ENCODE measurements at regions not wholly inside any gene's neighbourhood (a gene's known extent, or its start where the extent isn't known, plus 50 kb on each side); places are given as distances from the start of the nearest gene placed in this dataset.
"Not testable (repeated sequence)": the region's sequence is repeated elsewhere in the genome, so short reads cannot be mapped to it uniquely, and the experiment has no call there.

- DNase-seq (ENCODE audit: low spot score) = no peak
These were observed 1391.4 kb downstream of the UQCRFS1 start for GRCh38 chr19:27821418-27822018.

- no peak for DNase-seq (ENCODE audit: low spot score)
These were observed 1397.0 kb downstream of the UQCRFS1 start for GRCh38 chr19:27815985-27816384.

GRCh38 chr19:27814834-27815233, 1398.1 kb downstream of the UQCRFS1 start:
- not testable (repeated sequence) for DNase-seq (ENCODE audit: low spot score)

GRCh38 chr19:27814274-27814673, 1398.7 kb downstream of the UQCRFS1 start:
- not testable (repeated sequence) for DNase-seq (ENCODE audit: low spot score)

GRCh38 chr19:27806471-27807070, 1406.4 kb downstream of the UQCRFS1 start:
- DNase-seq (ENCODE audit: low spot score) = no peak

- no peak for DNase-seq (ENCODE audit: low spot score)
These were observed 1407.1 kb downstream of the UQCRFS1 start for GRCh38 chr19:27805848-27806247.

- DNase-seq (ENCODE audit: low spot score) = not testable (repeated sequence)
These were observed 1410.7 kb downstream of the UQCRFS1 start for GRCh38 chr19:27802293-27802692.

- no peak for DNase-seq (ENCODE audit: low spot score)
These were observed 1416.4 kb downstream of the UQCRFS1 start for GRCh38 chr19:27796540-27796939.

DNA sequence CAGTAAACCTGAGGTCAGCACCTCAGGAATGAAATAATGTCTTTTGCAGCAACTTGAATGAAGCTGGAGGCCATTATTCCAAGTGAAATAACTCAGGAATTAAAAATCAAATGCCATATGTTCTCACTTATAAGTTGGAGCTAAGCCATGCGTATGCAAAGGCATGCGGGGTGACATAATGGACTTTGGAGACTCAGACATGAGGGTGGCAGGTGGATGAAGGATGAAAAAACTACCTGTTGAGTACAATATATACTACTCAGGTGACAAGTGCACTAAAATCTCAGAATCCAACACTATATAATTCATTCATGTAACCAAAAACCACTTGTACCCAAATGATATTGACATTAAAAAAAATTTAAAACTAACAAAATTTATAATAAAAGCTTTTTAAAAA, 1416.9 kb downstream of the UQCRFS1 start:
- no peak for DNase-seq (ENCODE audit: low spot score)

DNA sequence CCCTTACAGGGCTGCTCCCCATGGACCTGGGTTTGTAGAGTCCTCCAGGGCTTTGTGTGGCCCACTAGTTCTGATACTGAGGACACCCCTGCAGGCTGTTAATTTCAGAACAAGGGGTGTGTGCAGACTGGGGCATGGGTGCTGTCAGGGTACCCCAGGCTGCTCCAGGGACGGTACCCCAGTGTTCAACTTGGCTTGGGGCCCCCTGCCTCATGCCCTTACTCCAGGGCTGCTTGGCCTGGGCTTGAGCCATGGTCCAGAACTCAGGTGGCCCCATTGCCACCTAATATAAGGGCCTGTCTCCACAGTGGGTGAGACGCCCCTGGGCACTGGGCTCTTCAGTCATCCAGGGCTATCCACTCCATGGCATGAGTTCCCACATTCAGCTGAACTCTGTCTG, 1417.6 kb downstream of the UQCRFS1 start:
- DNase-seq (ENCODE audit: low spot score) = no peak

DNA sequence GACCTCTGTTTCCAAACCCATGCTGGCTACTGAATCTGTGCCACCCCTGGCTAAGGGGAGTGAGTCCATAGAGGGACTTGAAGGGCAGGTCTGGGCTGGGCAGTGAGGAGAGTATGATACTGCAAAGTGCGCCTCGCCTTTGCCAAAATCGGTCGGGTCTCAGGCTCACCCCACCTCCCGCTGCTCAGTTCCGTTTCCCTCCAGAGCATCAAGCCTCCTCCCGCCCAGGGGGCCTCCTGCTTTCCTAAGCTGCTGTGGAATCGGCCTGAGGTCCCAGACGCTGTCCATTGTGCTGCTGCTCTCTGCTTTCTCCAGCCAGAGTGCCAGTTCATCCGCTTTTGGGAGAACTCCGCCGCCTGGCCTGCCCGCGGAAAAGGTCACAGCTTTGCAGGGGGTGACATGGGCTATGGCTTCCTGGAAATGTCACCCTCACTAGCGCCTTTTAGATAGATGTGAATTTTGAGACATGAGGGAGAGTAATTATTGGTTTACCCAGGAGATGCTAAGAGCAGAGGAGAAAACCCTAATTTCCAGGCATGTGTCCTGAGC, 1418.4 kb downstream of the UQCRFS1 start:
- no peak for DNase-seq (ENCODE audit: low spot score)

GRCh38 chr19:27793644-27794493, 1419.1 kb downstream of the UQCRFS1 start:
- DNase-seq (ENCODE audit: low spot score) = no peak

DNA sequence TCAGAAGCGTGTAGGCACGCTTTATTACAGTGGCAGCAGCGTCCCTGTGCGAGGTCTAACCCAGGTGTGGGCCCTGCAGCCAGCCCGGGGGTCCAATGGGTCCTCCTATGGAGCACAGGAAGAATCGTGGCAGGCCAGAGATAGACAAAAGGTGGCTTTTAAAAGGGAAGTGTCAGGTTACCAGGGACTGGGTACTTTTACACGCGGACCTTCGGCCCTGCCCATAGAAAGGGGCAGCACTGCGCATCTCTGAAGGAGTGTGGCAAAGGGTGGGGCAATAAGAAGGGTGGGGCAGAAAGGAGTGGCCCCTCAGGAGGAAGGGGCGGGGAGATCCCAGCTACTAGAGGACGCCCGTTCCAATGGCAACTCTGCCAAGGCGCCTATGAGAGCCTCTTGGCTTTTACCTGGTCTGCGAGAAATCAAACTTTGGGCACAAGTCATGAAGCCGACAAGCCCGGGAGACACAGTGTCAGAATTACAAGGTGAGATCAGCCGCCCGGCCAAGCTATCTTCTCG, 1419.8 kb downstream of the UQCRFS1 start:
- no peak for DNase-seq (ENCODE audit: low spot score)

DNA sequence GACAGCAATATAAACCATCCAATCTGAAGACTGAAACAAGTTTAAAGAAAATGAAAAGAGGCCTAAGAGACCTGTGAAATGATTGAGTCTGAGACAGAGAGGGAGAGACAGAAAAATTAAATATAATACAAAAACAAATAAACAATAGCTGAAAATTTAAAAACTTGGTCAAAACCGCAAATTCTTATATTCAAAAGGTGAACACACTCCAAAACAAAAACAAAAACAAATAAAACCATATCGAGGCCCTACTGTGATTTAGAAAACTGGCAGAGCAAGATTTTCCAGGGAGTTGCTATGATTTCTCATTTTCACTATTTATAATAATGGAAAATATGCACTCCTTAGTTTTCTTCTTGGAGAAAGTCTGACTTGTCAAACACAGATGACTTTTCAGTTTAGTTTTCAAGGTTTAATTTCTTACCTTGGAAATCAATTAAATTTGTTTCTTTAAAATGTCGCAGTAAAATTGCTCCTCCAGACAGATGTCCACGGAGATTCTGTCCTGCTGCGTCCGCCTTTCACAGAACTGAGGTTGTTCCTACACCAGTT, 1420.3 kb downstream of the UQCRFS1 start:
- DNase-seq (ENCODE audit: low spot score) = no peak

GRCh38 chr19:27780367-27781075, 1432.4 kb downstream of the UQCRFS1 start:
- DNase-seq (ENCODE audit: low spot score) = no peak

DNA sequence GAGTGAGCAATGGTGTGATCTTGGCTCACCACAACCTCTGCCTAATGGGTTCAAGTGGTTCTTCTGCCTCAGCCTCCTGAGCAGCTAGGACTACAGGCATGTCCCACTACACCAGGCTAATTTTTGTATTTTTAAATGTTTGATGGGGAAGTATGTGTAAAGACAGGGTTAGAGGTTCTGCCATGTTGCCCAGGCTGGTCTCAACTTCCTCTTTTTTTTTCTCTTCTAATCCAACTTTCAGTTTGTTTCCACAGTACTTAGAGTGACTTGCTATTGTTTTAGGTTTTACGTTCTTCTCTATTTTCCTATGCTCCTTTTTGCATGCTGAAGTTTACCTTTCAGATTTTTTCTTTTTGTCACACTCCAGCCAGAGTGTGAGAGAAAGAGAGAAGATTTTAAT, 1433.0 kb downstream of the UQCRFS1 start:
- DNase-seq (ENCODE audit: low spot score) = no peak

DNA sequence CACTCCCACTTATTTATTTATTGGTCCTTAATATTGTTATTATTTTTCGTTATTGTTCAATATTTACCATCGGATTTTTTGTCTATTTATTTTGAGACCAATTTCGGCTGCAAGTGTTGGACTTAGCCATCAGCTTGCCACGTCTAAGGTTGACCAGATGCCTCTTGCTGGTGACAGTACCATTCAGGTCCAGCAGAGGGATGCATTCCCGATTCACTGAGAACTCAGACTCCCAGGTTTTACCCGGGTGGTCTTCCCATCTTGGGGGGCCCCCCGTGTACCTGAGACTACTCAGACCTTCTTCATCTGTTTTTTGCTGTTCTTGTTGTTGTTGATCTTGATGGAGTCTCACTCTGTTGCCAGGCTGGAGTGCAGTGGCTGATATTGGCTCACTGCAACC, 1435.2 kb downstream of the UQCRFS1 start:
- DNase-seq (ENCODE audit: low spot score) = no peak

- no peak for DNase-seq (ENCODE audit: low spot score)
These were observed 1435.7 kb downstream of the UQCRFS1 start for GRCh38 chr19:27777242-27777641.

DNA sequence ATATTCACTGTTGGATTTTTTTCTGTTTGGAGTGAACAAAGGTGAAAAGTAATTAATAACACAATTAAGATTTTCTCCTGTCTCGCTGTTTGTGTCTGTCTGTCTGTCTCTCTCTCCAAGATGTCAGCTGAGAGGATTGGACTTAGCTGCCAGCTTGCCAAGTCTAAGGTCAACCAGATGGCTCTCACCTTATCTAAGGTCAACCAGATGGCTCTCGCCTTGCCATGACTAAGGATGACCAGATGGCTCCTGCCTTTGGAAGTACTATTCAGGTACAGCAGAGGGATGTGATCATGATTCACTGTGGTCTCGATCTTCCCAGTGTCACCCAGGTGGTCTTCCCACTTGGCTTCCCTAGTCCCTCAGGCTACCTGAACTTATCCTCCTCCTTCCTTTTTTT, 1436.4 kb downstream of the UQCRFS1 start:
- DNase-seq (ENCODE audit: low spot score) = no peak

DNA sequence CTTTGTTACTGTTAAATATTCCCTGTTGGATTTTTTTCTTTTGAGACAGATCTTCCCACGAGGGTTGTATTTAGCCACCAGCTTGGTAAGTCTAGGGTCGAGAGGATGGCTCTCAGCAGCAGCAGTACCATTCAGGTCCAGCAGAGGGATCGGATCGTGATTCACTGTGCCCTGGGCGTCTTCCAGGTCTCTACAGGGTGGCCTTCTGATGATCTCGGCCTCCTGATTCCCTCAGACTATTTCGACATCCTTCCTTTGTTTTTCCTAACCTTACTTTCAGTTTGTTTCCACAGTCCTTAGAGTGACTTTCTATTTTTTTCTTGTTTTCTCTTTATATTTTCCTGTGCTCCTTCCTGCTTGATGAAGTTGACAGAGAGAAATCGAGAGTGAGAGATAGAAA, 1436.9 kb downstream of the UQCRFS1 start:
- peak; percentile 8 for DNase-seq (ENCODE audit: low spot score)

GRCh38 chr19:27775395-27775794, 1437.6 kb downstream of the UQCRFS1 start:
- DNase-seq (ENCODE audit: low spot score) = no peak

DNA sequence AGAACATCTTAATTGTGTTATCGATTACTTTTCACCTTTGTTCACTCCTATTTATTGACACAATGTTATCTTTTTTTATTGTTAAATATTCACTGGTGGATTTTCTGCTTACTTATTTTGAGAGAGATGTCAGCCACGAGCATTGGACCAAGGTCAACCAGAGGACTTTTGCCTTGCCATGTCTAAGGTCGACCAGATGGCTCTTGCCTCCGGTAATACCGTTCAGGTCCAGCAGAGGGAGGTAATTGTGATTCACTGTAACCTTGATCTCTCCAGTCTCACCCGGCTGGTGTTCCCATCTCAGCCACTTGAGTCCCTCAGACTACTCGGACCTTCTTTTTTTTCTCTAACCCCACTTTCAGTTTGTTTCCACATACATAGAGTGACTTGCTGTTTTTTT, 1438.1 kb downstream of the UQCRFS1 start:
- DNase-seq (ENCODE audit: low spot score) = no peak
